NCI-H748 (cell line): ENCODE measurements at regions not wholly inside any gene's neighbourhood (a gene's known extent, or its start where the extent isn't known, plus 50 kb on each side); places are given as distances from the start of the nearest gene placed in this dataset.
"Not testable (repeated sequence)": the region's sequence is repeated elsewhere in the genome, so short reads cannot be mapped to it uniquely, and the experiment has no call there.

Experiments
- DNase-seq: peaks from one replicate; lab custom pipeline; 2025; ENCODE audit not compliant: unreplicated experiment; lab: John Stamatoyannopoulos, UW

GRCh38 chrX:89350024-89350423 is 571.7 kb upstream of the TGIF2LX start:
- DNase-seq: peak; percentile 0

GRCh38 chrX:89369904-89370303 is 551.8 kb upstream of the TGIF2LX start:
- not testable (repeated sequence) for DNase-seq

- not testable (repeated sequence) for DNase-seq
These were observed 528.7 kb upstream of the TGIF2LX start for GRCh38 chrX:89393004-89393403.

DNA sequence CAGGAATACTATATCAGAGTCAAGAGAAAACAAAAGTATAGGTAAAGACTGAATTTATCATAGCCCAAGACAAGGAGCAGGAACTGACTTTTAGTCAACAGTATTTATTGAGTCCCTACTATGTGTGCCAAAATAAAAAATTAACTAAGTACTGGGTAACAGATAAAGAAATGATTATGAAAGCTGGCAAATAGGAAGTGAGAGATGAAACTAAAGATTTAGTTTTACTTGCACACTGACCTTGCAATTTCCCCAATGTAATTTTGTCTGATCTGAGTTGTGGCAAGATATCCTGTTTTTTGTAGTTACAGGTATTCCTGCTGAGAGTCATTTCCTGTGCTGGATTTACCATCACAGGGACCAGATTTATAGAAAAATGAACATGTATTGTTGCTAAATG is 518.9 kb upstream of the TGIF2LX start:
- not testable (repeated sequence) for DNase-seq

DNA sequence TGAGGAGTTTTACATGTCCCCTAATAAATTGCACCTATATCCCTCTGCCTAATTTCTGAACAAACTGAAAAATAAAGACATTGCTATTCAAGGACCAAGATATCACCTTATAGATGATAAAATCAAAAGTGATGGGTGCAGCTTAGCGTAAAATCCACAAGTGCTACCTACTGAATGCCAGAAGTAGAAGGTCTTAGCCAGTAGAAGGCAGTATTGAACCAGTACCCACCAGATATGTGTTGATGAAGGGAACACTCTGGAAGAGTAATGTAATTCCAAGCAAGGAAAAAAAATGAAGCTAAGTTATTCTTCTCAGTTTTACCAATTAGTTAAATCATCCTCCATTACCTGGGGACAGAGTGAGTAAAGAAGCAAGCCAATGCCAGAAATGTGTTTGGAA is 516.6 kb upstream of the TGIF2LX start:
- not testable (repeated sequence) for DNase-seq

DNA sequence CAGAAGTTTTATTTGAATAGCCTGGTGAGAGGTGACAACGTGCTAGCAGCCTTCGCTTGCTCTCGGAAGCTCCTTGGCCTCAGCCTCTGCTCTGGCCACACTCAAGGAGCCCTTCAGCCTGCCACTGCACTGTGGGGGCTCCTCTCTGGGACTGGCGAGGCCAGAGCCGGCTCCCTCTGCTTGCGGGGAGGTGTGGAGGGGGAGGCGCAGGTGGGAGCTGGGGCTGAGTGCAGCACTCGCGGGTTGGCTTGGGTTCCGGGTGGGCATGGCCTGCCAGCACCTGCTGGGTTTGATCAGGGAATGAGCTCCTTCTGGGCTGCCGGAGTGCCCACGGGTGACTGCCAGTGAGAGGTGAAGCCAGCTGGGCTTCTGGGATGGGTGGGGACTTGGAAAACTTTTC is 504.8 kb upstream of the TGIF2LX start:
- not testable (repeated sequence) for DNase-seq

- DNase-seq: not testable (repeated sequence)
These were observed 489.0 kb upstream of the TGIF2LX start for GRCh38 chrX:89432652-89433231.
